ENCODE measurements at regions not wholly inside any gene's neighbourhood (a gene's known extent, or its start where the extent isn't known, plus 50 kb on each side); places are given as distances from the start of the nearest gene placed in this dataset.
"Not testable (repeated sequence)": the region's sequence is repeated elsewhere in the genome, so short reads cannot be mapped to it uniquely, and the experiment has no call there.

GRCh38 chr3:70736009-70736408 is 423.6 kb upstream of the MDFIC2 start:
- no peak for DNase-seq

- DNase-seq: no peak
Observed at GRCh38 chr3:70734756-70735155, 422.3 kb upstream of the MDFIC2 start.

GRCh38 chr3:70731046-70731445 is 418.6 kb upstream of the MDFIC2 start:
- no peak for DNase-seq

- no peak for DNase-seq
Observed at GRCh38 chr3:70729845-70730244, 417.4 kb upstream of the MDFIC2 start.

GRCh38 chr3:70728311-70728710 is 415.9 kb upstream of the MDFIC2 start:
- no peak for DNase-seq

- no peak for DNase-seq
Observed at GRCh38 chr3:70726961-70727360, 414.5 kb upstream of the MDFIC2 start.

- DNase-seq: no peak
Observed at GRCh38 chr3:70726096-70726938, 413.9 kb upstream of the MDFIC2 start.

- DNase-seq: no peak
Observed at GRCh38 chr3:70722018-70722417, 409.6 kb upstream of the MDFIC2 start.

- no peak for DNase-seq
Observed at GRCh38 chr3:70716832-70717231, 404.4 kb upstream of the MDFIC2 start.

GRCh38 chr3:70712449-70713082 is 400.1 kb upstream of the MDFIC2 start:
- no peak for DNase-seq

GRCh38 chr3:70703305-70704102 is 391.1 kb upstream of the MDFIC2 start:
- DNase-seq: no peak

- no peak for DNase-seq
Observed at GRCh38 chr3:70702132-70702531, 389.7 kb upstream of the MDFIC2 start.

GRCh38 chr3:70684701-70685100 is 372.3 kb upstream of the MDFIC2 start:
- no peak for DNase-seq

GRCh38 chr3:70675810-70676209 is 363.4 kb upstream of the MDFIC2 start:
- not testable (repeated sequence) for DNase-seq

GRCh38 chr3:70658513-70659310 is 346.3 kb upstream of the MDFIC2 start:
- DNase-seq: no peak

- no peak for DNase-seq
Observed at GRCh38 chr3:70657454-70657853, 345.0 kb upstream of the MDFIC2 start.

- DNase-seq: no peak
Observed at GRCh38 chr3:70647823-70648222, 335.4 kb upstream of the MDFIC2 start.

GRCh38 chr3:70647094-70647493 is 334.7 kb upstream of the MDFIC2 start:
- DNase-seq: no peak

GRCh38 chr3:70646635-70647034 is 334.2 kb upstream of the MDFIC2 start:
- DNase-seq: no peak

GRCh38 chr3:70640481-70640880 is 328.0 kb upstream of the MDFIC2 start:
- DNase-seq: no peak

- DNase-seq: no peak
Observed at GRCh38 chr3:70635301-70635700, 322.9 kb upstream of the MDFIC2 start.

GRCh38 chr3:70631716-70632307 is 319.4 kb upstream of the MDFIC2 start:
- DNase-seq: no peak
